HepG2 (cell line): ENCODE measurements at regions not wholly inside any gene's neighbourhood (a gene's known extent, or its start where the extent isn't known, plus 50 kb on each side); places are given as distances from the start of the nearest gene placed in this dataset.

Experiments used
- ATAC-seq: fragments of 200-7000 bp; cut with Tn5 transposase; 3 replicates; pipeline ENCODE4 v1.9.1; 2020; ENCODE audit warnings: mild to moderate bottlenecking, moderate library complexity
- BruUV-seq: library from RNA; stranded (reverse); fragments of 400-500 nt; replicated peaks from 2 replicates; lab custom pipeline; 2021; lab: Mats Ljungman, UMichigan
- CTCF ChIA-PET: fragments of 300-600 bp; formaldehyde crosslinking; extraction: SDS; loops from one replicate; lab custom pipeline; 2021; ENCODE audit warnings: low total read pairs, inconsistent platforms, low intra/inter-chr PET ratio; lab: Yijun Ruan, JAX
- POLR2A ChIA-PET: fragments of 350-600 bp; sonication (Branson Sonifier 250); formaldehyde crosslinking; loops from one replicate; lab custom pipeline; 2020; ENCODE audit warnings: antibody characterized with exemption, inconsistent platforms; lab: Yijun Ruan, JAX
- DNase-seq: peaks from one replicate; pipeline ENCODE4 v3.0.0-alpha.2; 2015; ENCODE audit warnings: low spot score
- FAIRE-seq: peaks from 3 replicates; lab custom pipeline; 2011; peaks lifted over from hg19 to GRCh38; lab: Jason Lieb, UNC
- H2AFZ ChIP-seq: one replicate; pipeline ENCODE4 v1.6.1; 2011; ENCODE audit warnings: low read length, inconsistent platforms
- H3K27ac ChIP-seq: fragments of 300-600 bp; 3 replicates; pipeline ENCODE4 v1.8.0; 2011; ENCODE audit warnings: mixed run types, mild to moderate bottlenecking, mixed read lengths, low read length, inconsistent platforms; ENCODE audit not compliant: insufficient read depth; ENCODE audit errors: extremely low read length
- H3K27me3 ChIP-seq, 2 experiments: fragments of 200-600 bp in 1 of 2; 2 replicates in 1 of 2; 3 replicates in 1 of 2; pipeline versions ENCODE4 v1.6.0 to v1.8.0; 2011; ENCODE audit warnings: low read length in 2 of 2, mild to moderate bottlenecking in 2 of 2, moderate library complexity in 2 of 2, inconsistent platforms in 1 of 2; ENCODE audit not compliant: insufficient read depth in 2 of 2, control insufficient read depth in 1 of 2
- H3K36me3 ChIP-seq, 2 experiments: fragments of 200-600 bp in 1 of 2; replicated peaks in 1 of 2; 2 replicates in 1 of 2; 3 replicates in 1 of 2; pipeline versions ENCODE4 v1.5.1 to v1.8.0; 2011; ENCODE audit warnings: low read length in 2 of 2, inconsistent platforms in 1 of 2; ENCODE audit not compliant: insufficient read depth in 2 of 2, control insufficient read depth in 1 of 2
- H3K4me1 ChIP-seq: 2 replicates; pipeline ENCODE4 v1.5.1; 2012; ENCODE audit warnings: low read length, inconsistent platforms; ENCODE audit not compliant: insufficient read depth
- H3K4me2 ChIP-seq: 2 replicates; pipeline ENCODE4 v1.6.0; 2011; ENCODE audit warnings: low read depth, low read length, inconsistent platforms
- H3K4me3 ChIP-seq, 3 experiments: fragments of 200-600 bp in 1 of 3; sonication (generic), shearing (Covaris generic) in 1 of 3; replicated peaks in 1 of 3; 2 replicates each; pipeline ENCODE4 v1.5.1; 2011 to 2016; ENCODE audit warnings: low read length in 3 of 3, inconsistent platforms in 2 of 3, low read depth in 2 of 3, mild to moderate bottlenecking in 2 of 3, control low read depth in 1 of 3, mixed read lengths in 1 of 3; ENCODE audit not compliant: insufficient read depth in 1 of 3
- H3K79me2 ChIP-seq: one replicate; pipeline ENCODE4 v1.6.1; 2011; ENCODE audit warnings: low read length, inconsistent platforms; ENCODE audit not compliant: insufficient read depth
- H3K9ac ChIP-seq: 2 replicates; pipeline ENCODE4 v1.6.0; 2011; ENCODE audit warnings: mild to moderate bottlenecking, low read depth, low read length, inconsistent platforms; ENCODE audit not compliant: insufficient read depth
- H3K9me3 ChIP-seq: 2 replicates; pipeline ENCODE4 v1.5.1; 2012; ENCODE audit warnings: mild to moderate bottlenecking, low read length
- H4K20me1 ChIP-seq: 2 replicates; pipeline ENCODE4 v1.6.0; 2011; ENCODE audit warnings: inconsistent platforms, mild to moderate bottlenecking, low read length, moderate library complexity; ENCODE audit not compliant: insufficient read depth
- MYNN ChIP-seq: sonication (generic); formaldehyde crosslinking; IDR thresholded peaks from 2 replicates; pipeline ENCODE4 v1.4.0; 2020; ENCODE audit warnings: mild to moderate bottlenecking, low read depth, missing genetic modification reagents
- RBFOX2 ChIP-seq: fragments of 200-400 bp; formaldehyde crosslinking; IDR thresholded peaks from 2 replicates; pipeline ENCODE4 v1.6.1; 2017; ENCODE audit warnings: low read depth, mild to moderate bottlenecking, low read length
- SOX13 ChIP-seq, 3 experiments: fragments of 450-650 bp in 1 of 3; sonication (generic) in 1 of 3; formaldehyde crosslinking in 1 of 3; IDR thresholded peaks in 2 of 3; conservative IDR thresholded peaks in 1 of 3; 2 replicates each; pipeline versions ENCODE4 v1.5.0 to v1.6.1; 2016 to 2020; ENCODE audit warnings: antibody characterized with exemption in 1 of 3, mild to moderate bottlenecking in 1 of 3, missing compliant biosample characterization in 1 of 3, missing genetic modification reagents in 1 of 3, moderate library complexity in 1 of 3
- SPEN ChIP-seq: sonication (generic); formaldehyde crosslinking; IDR thresholded peaks from 2 replicates; pipeline ENCODE4 v1.5.1; 2020; ENCODE audit warnings: low read depth, mild to moderate bottlenecking, missing genetic modification reagents
- TCF12 ChIP-seq, 2 experiments: fragments of 450-650 bp in 1 of 2; sonication (generic) in 1 of 2; formaldehyde crosslinking in 1 of 2; IDR thresholded peaks; 2 replicates each; pipeline versions ENCODE4 v1.6.1 to v1.8.0; 2017 to 2022; ENCODE audit warnings: antibody characterized with exemption in 1 of 2, mild to moderate bottlenecking in 1 of 2, missing genetic modification reagents in 1 of 2, moderate library complexity in 1 of 2
- TEAD3 ChIP-seq: optimal IDR thresholded peaks from 2 replicates; pipeline ENCODE3; 2016; ENCODE audit warnings: borderline replicate concordance
- ZNF543 ChIP-seq: sonication (generic); formaldehyde crosslinking; IDR thresholded peaks from 2 replicates; pipeline ENCODE4 v1.4.0; 2020; ENCODE audit warnings: mild to moderate bottlenecking, missing genetic modification reagents
- ZNF556 ChIP-seq: sonication (generic); formaldehyde crosslinking; IDR thresholded peaks from 2 replicates; pipeline ENCODE4 v1.4.0; 2020; ENCODE audit warnings: mild to moderate bottlenecking, missing genetic modification reagents, borderline replicate concordance
- ZNF75D ChIP-seq: sonication (generic); formaldehyde crosslinking; IDR thresholded peaks from 2 replicates; pipeline ENCODE4 v1.8.1; 2023; ENCODE audit warnings: missing genetic modification reagents, mild to moderate bottlenecking, borderline replicate concordance
- ZNF761 ChIP-seq: sonication (generic); formaldehyde crosslinking; conservative IDR thresholded peaks from 2 replicates; pipeline ENCODE4 v1.4.0; 2020; ENCODE audit warnings: mild to moderate bottlenecking, missing genetic modification reagents
- ZNF777 ChIP-seq: sonication (generic); formaldehyde crosslinking; IDR thresholded peaks from 2 replicates; pipeline ENCODE4 v1.4.0; 2020; ENCODE audit warnings: missing genetic modification reagents
- ZSCAN21 ChIP-seq: sonication (generic); formaldehyde crosslinking; IDR thresholded peaks from 2 replicates; pipeline ENCODE4 v1.8.0; 2022; ENCODE audit warnings: mild to moderate bottlenecking, missing genetic modification reagents, moderate library complexity, borderline replicate concordance
- whole genome bisulfite sequencing: methylation state at CpG from one replicate; pipeline ENCODE4 v1.1.6; 2017; ENCODE audit warnings: low lambda C conversion rate; 5-methylcytosine and 5-hydroxymethylcytosine counted together
- in situ Hi-C: cut with HindIII; loops from 2 replicates; pipeline ENCODE4 v1.10.0; 2017; ENCODE audit warnings: low pct_unique_long_range_greater_than_20kb; ENCODE audit not compliant: extremely low pct_ligation_motif_present
- intact Hi-C: fragments of 100-400 bp; cut with micrococcal nuclease; formaldehyde crosslinking; loops from one replicate; pipeline ENCODE4 v1.10.0; 2022; ENCODE audit not compliant: unreplicated experiment
- TF ChIP-seq, protein P1 (sequence below): IDR thresholded peaks from 2 replicates; pipeline ENCODE4 v1.6.1; 2012; ENCODE audit warnings: low read depth, low read length, improper control_type of control experiment
- TF ChIP-seq, protein P2 (sequence below): sonication (generic); formaldehyde crosslinking; conservative IDR thresholded peaks from 2 replicates; pipeline ENCODE4 v1.4.0; 2020; ENCODE audit warnings: missing genetic modification reagents
- TF ChIP-seq, protein P3 (sequence below): sonication (generic); formaldehyde crosslinking; IDR thresholded peaks from 2 replicates; pipeline ENCODE4 v1.4.0; 2020; ENCODE audit warnings: missing genetic modification reagents, mild to moderate bottlenecking, borderline replicate concordance

DNA sequence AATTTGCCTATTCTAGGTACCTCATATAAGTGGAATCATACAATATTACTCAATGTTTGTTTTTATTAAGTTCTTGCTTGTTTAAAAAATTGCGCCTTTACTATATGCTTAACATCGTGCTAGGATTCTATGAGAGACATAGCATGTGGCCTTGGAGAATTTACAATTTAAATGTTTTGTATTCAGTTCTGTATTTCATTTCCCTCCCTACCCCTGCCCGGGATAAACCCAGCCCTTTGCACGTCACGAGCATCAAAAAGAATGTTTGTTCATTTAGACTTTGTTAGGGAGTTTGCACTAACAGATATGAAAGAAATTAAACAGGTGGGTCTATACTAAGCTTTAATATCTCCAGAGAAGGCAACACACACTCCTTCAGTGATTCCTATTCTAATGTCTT is 75.7 kb downstream of the C18orf54 start:
- Histone ChIP-seq H3K27me3 (no peaks in the 10 kb centered on the region), H3K79me2 (no peaks in the 10 kb centered on the region), H3K27ac (no peak overlapping the region), H3K9me3 (no peaks in the 10 kb centered on the region), H3K4me3 (no peak overlapping the region), H2AFZ (no peak overlapping the region), H3K4me1 (no peaks in the 10 kb centered on the region), H4K20me1 (no peaks in the 10 kb centered on the region), H3K9ac (no peak overlapping the region), H3K36me3 (no peaks in the 10 kb centered on the region), H3K4me2 (no peak overlapping the region)
- ATAC-seq (no peak), DNase-seq (no peak), FAIRE-seq (no peak)
- CTCF ChIA-PET = no interaction called here
- POLR2A ChIA-PET = no interaction called here
- no TSS peak for BruUV-seq
- 19% methylated on average over 5 of the region's 5 CpGs for WGBS
- in situ Hi-C loops (no loop called here), intact Hi-C loops (no loop called here)
- TF ChIP-seq SPEN (CRISPR knock-in tag) (no peak), ZSCAN21 (no peak), ZNF75D (no peak), ZNF543 (CRISPR knock-in tag) (no peak), TEAD3 (CRISPR knock-in tag) (no peak), ZNF777 (no peak), TCF12 (IDR thresholded peaks at IDR 0.05) (no peak), TCF12 (CRISPR knock-in tag; IDR thresholded peaks at IDR 0.05) (no peak), SOX13 (IDR thresholded peaks at IDR 0.05) (no peak), SOX13 (CRISPR knock-in tag; conservative IDR thresholded peaks at IDR 0.05 in 1 of 2, IDR thresholded peaks at IDR 0.05 in 1 of 2) (no peak), ZNF556 (CRISPR knock-in tag) (no peak), RBFOX2 (no peak), ZNF761 (CRISPR knock-in tag) (no peak), MYNN (CRISPR knock-in tag) (no peak)
- TF ChIP-seq, protein P1, sequence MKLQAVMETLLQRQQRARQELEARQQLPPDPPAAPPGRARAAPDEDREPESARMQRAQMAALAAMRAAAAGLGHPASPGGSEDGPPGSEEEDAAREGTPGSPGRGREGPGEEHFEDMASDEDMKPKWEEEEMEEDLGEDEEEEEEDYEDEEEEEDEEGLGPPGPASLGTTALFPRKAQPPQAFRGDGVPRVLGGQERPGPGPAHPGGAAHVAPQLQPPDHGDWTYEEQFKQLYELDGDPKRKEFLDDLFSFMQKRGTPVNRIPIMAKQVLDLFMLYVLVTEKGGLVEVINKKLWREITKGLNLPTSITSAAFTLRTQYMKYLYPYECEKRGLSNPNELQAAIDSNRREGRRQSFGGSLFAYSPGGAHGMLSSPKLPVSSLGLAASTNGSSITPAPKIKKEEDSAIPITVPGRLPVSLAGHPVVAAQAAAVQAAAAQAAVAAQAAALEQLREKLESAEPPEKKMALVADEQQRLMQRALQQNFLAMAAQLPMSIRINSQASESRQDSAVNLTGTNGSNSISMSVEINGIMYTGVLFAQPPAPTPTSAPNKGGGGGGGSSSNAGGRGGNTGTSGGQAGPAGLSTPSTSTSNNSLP = no peak
- TF ChIP-seq, protein P2, sequence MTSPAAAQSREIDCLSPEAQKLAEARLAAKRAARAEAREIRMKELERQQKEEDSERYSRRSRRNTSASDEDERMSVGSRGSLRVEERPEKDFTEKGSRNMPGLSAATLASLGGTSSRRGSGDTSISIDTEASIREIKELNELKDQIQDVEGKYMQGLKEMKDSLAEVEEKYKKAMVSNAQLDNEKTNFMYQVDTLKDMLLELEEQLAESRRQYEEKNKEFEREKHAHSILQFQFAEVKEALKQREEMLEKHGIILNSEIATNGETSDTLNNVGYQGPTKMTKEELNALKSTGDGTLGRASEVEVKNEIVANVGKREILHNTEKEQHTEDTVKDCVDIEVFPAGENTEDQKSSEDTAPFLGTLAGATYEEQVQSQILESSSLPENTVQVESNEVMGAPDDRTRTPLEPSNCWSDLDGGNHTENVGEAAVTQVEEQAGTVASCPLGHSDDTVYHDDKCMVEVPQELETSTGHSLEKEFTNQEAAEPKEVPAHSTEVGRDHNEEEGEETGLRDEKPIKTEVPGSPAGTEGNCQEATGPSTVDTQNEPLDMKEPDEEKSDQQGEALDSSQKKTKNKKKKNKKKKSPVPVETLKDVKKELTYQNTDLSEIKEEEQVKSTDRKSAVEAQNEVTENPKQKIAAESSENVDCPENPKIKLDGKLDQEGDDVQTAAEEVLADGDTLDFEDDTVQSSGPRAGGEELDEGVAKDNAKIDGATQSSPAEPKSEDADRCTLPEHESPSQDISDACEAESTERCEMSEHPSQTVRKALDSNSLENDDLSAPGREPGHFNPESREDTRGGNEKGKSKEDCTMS (CRISPR knock-in tag) = no peak
- TF ChIP-seq, protein P3, sequence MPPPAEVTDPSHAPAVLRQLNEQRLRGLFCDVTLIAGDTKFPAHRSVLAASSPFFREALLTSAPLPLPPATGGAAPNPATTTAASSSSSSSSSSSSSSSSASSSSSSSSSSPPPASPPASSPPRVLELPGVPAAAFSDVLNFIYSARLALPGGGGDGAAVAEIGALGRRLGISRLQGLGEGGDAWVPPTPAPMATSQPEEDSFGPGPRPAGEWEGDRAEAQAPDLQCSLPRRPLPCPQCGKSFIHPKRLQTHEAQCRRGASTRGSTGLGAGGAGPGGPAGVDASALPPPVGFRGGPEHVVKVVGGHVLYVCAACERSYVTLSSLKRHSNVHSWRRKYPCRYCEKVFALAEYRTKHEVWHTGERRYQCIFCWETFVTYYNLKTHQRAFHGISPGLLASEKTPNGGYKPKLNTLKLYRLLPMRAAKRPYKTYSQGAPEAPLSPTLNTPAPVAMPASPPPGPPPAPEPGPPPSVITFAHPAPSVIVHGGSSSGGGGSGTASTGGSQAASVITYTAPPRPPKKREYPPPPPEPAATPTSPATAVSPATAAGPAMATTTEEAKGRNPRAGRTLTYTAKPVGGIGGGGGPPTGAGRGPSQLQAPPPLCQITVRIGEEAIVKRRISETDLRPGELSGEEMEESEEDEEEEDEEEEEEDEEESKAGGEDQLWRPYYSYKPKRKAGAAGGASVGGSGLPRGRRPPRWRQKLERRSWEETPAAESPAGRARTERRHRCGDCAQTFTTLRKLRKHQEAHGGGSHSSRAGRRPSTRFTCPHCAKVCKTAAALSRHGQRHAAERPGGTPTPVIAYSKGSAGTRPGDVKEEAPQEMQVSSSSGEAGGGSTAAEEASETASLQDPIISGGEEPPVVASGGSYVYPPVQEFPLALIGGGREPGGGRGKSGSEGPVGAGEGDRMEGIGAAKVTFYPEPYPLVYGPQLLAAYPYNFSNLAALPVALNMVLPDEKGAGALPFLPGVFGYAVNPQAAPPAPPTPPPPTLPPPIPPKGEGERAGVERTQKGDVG (CRISPR knock-in tag) = no peak
